Astrocyte of the spinal cord (primary cell): ENCODE measurements at regions not wholly inside any gene's neighbourhood (a gene's known extent, or its start where the extent isn't known, plus 50 kb on each side); places are given as distances from the start of the nearest gene placed in this dataset.

ENCODE experiments used
- DNase-seq: peaks from one replicate; pipeline ENCODE4 v3.0.0; 2011; ENCODE audit warnings: low read depth, low spot score
- H3K4me3 ChIP-seq: 2 replicates; pipeline ENCODE4 v1.5.1; 2011; ENCODE audit warnings: low read depth, mild to moderate bottlenecking, low read length, moderate library complexity
- CTCF ChIP-seq: IDR thresholded peaks from 2 replicates; pipeline ENCODE4 v1.5.1; 2012; ENCODE audit warnings: low read depth, mild to moderate bottlenecking, low read length, inconsistent platforms
- in situ Hi-C: cut with HindIII; loops from 2 replicates; pipeline ENCODE4 v1.10.0; 2017; ENCODE audit warnings: low sequenced_read_pairs

GRCh38 chr2:199583676-199584075 lies 125.9 kb upstream of the SATB2 start:
- DNase-seq, result no peak
- no peak for TF ChIP-seq CTCF
- H3K4me3 ChIP-seq, result no peak overlapping the region
- in situ Hi-C loops, result no loop called here

GRCh38 chr2:199581935-199582360 lies 124.2 kb upstream of the SATB2 start:
- no peak for TF ChIP-seq CTCF
- in situ Hi-C loops, result no loop called here
- H3K4me3 ChIP-seq, result peak overlapping the region; percentile 25
- DNase-seq, result peak; percentile 49

GRCh38 chr2:199581408-199581807 lies 123.7 kb upstream of the SATB2 start:
- H3K4me3 ChIP-seq, result peak overlapping the region; percentile 25
- in situ Hi-C loops, result no loop called here

GRCh38 chr2:199575416-199575815 lies 117.7 kb upstream of the SATB2 start:
- in situ Hi-C loops, result no loop called here
- no peak for TF ChIP-seq CTCF
- no peak for DNase-seq
- no peak overlapping the region for H3K4me3 ChIP-seq

More at GRCh38 chr2:199581408-199581807, 123.7 kb upstream of the SATB2 start:
- no peak for TF ChIP-seq CTCF
- peak; percentile 10 for DNase-seq

- in situ Hi-C loops, result no loop called here
- no peak overlapping the region for H3K4me3 ChIP-seq
- no peak for DNase-seq
These were observed 114.8 kb upstream of the SATB2 start for GRCh38 chr2:199572571-199572970.

GRCh38 chr2:199570934-199571333 lies 113.2 kb upstream of the SATB2 start:
- no peak for TF ChIP-seq CTCF
- H3K4me3 ChIP-seq, result no peak overlapping the region
- in situ Hi-C loops, result no loop called here
- DNase-seq, result no peak

More at GRCh38 chr2:199572571-199572970, 114.8 kb upstream of the SATB2 start:
- TF ChIP-seq CTCF, result no peak

GRCh38 chr2:199569336-199569735 lies 111.6 kb upstream of the SATB2 start:
- DNase-seq, result no peak
- no peak overlapping the region for H3K4me3 ChIP-seq
- no peak for TF ChIP-seq CTCF
- in situ Hi-C loops, result no loop called here
